GM10266 (cell line): ENCODE measurements at regions not wholly inside any gene's neighbourhood (a gene's known extent, or its start where the extent isn't known, plus 50 kb on each side); places are given as distances from the start of the nearest gene placed in this dataset.

Experiments used
- DNase-seq: peaks from one replicate; pipeline ENCODE4 v3.0.0; 2012; ENCODE audit errors: extremely low spot score
- TF ChIP-seq, protein P1 (sequence below): IDR thresholded peaks from 2 replicates; pipeline ENCODE4 v1.5.1; 2012; ENCODE audit warnings: mild to moderate bottlenecking, low read depth; ENCODE audit not compliant: control insufficient read depth, insufficient read depth; ENCODE audit errors: missing control alignments

DNA sequence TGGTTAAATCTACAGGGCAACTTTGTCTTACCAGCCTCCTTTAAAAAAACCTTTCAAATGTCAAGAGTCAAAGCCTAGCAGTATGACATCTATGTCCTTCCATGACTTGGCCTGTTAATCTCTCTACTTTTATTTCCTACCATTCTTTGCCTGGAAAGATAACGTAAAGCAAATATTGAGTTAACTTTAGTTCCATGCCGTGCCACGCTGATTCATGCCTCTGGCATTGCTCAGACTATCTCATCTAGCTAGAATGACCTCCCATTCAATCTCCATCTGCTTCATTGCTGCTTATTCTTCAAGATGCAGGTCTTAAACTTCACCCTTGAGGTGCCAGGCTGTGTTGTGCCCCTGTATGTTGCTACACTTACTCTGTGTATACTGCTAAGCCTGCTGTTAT is 729.8 kb downstream of the EFNA5 start:
- TF ChIP-seq, protein P1, sequence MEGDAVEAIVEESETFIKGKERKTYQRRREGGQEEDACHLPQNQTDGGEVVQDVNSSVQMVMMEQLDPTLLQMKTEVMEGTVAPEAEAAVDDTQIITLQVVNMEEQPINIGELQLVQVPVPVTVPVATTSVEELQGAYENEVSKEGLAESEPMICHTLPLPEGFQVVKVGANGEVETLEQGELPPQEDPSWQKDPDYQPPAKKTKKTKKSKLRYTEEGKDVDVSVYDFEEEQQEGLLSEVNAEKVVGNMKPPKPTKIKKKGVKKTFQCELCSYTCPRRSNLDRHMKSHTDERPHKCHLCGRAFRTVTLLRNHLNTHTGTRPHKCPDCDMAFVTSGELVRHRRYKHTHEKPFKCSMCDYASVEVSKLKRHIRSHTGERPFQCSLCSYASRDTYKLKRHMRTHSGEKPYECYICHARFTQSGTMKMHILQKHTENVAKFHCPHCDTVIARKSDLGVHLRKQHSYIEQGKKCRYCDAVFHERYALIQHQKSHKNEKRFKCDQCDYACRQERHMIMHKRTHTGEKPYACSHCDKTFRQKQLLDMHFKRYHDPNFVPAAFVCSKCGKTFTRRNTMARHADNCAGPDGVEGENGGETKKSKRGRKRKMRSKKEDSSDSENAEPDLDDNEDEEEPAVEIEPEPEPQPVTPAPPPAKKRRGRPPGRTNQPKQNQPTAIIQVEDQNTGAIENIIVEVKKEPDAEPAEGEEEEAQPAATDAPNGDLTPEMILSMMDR = no peak
- DNase-seq = no peak

DNA sequence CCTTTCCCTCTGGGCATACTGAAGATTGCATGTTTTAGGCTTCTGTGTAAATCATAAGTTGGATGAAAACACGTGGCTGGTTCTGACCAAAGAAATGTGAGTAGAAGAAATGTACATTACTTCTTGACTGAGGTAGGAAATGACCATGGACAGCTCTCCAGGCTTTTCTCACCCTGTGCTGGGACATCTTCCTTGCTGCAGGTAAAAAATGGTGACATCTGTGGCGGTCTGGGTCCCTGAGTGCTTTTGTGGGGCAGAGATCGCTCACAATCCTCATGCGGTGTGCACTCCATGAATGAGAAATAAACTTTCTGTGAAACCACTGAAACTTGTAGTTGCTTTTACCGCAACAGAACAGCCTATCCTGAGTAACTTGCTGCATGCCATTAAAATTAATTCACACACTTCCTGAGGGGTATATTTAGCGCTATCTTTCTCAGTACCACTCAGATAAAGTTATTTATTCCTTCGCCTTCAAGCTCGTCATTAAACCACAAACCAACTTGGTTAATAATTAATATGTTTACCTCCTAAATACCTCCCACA is 730.4 kb downstream of the EFNA5 start:
- no peak for DNase-seq
- TF ChIP-seq, protein P1 = no peak

DNA sequence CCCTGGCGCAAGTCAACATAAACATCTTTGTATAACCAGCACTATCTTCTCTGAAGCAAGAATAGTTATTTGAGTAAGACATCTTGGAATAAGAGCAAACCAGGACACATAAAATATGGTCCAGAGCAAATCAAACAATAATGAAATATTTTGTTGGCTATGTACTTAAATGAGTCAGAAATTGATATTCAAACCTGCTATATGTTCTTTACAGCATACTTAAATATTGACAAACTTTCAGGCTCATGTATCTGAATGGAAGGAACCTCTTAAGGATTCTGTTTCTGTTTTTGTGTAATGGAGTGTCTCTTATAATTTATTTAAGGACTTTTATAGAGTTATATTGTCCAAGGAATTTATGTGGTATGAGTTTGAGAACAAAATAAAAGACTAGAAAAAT is 747.3 kb downstream of the EFNA5 start:
- TF ChIP-seq, protein P1 = no peak
- DNase-seq = no peak

DNA sequence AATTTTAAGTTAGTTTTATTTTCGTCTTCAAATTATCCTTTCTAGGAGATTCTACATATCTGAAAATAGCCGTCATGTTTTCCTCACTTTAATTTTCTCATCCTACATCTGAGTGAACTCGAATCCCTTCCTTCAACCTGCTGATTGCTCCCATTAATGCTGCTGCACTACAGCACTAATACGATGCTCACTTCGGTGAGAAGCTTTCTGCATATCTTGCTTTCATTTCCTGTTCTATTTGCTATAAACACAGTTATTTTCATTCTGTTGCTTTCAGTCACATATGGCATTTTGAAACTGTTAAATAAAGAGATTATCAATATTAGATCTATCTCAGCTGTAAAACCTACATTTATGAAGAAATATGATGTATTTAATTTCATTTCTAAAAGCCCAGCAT is 749.2 kb downstream of the EFNA5 start:
- no peak for DNase-seq
- TF ChIP-seq, protein P1 = no peak

DNA sequence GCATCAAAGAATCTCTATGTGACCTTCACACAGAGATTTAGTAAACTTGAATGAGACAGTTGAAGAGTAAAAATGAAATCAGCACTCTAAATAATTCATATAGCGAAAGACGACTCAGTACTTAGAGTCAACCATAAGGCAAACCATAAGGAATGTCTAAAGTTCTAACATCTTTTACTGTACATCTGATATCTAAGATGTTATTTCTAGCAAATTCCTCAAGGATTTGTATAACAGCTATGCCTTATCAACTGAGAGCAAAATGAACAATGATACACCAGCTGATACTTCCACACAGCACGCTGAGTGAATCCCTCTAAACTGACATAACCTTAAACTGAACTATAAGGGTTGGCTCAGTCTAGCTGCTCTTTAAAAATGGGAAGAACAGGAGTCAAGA is 760.3 kb downstream of the EFNA5 start:
- no peak for DNase-seq
- TF ChIP-seq, protein P1 = no peak

DNA sequence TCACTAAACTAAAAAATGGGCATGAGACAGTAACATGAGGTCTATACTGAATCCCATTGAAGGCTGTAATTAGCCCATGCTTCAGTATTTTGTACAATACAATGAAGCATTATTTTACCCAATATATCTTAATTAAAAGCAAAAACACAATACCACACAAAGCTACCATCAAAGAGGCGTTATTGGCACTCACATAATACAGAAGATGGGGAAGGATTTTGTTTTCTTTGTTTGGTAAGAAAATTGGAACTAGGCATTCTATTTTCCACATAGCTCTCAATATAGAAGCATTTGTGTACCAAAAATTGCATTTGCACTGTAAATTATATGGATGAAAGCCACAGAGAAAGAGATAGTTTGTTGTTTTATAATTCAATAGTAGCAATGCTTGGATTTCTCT is 761.0 kb downstream of the EFNA5 start:
- DNase-seq = no peak
- TF ChIP-seq, protein P1 = no peak

DNA sequence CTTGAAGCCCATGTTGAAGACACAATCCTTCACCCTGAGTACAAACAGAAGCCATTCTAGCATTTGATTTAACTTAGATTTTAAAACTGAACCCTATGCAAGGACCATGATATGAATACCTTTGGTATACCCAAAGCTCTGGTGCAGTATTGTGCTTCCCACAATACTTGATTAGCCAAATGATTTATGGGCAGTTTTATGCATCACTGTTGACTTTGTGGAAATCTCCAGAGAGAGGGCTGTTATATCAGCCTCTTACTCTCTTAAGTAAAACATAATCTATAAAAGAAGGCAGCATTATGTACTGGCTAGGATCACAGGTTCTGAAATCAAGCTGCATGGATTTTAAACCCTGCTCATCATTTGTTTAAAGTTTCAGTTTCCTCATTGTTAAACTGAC is 762.8 kb downstream of the EFNA5 start:
- DNase-seq = no peak
- TF ChIP-seq, protein P1 = no peak

DNA sequence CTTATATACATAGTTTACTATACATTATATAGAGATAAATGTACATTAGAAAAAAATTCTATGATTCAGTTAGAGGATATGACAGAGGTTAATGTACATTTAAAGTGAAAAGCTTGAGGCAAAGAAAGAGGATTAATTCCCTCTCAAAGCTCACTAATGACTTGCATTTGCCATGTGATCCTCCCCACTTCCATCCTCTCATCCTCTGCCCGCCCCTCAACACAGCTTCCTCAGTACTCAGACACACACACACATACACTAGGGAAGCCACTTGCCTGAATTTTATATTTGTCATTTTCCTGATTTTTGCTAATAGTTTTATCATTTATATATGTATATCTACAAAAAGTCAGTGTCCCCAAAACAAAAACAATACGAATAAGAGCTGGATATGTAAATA is 764.5 kb downstream of the EFNA5 start:
- TF ChIP-seq, protein P1 = no peak
- no peak for DNase-seq
